Head of caudate nucleus (tissue), 42 donors: ENCODE measurements at regions not wholly inside any gene's neighbourhood (a gene's known extent, or its start where the extent isn't known, plus 50 kb on each side); places are given as distances from the start of the nearest gene placed in this dataset.
"Not testable (repeated sequence)": the region's sequence is repeated elsewhere in the genome, so short reads cannot be mapped to it uniquely, and the experiment has no call there.

Experiments
- DNase-seq, 42 donors: peaks; one replicate each; pipeline versions ENCODE4 v3.0.0 to v3.0.0-alpha.2; 2020 to 2021; ENCODE audit warnings: mixed read lengths in 7 of 42
- intact Hi-C: fragments of 100-400 bp; cut with DNase I; formaldehyde crosslinking; loops from one replicate; pipeline ENCODE4 v1.15.0; 2022

DNA sequence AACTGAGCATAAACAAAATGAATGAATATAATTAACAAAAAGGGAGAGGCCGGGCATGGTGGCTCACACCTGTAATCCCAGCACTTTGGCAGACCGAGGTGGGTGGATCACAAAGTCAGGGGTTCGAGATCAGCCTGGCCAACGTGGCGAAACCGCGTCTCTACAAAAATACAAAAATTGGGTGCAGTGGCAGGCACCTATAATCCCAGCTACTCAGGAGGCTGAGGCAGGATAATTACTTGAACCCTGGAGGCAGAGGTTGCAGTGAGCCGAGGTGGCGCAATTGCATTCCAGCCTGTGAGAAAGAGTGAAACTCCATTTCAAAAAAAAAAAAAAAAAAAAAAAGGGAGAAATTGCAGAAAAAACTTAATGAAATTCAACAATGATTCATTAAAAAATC is 839.3 kb upstream of the CTNND2 start:
- peak in 1 of 42 donors; percentile 41 for DNase-seq
- intact Hi-C loops, result no loop called here

DNA sequence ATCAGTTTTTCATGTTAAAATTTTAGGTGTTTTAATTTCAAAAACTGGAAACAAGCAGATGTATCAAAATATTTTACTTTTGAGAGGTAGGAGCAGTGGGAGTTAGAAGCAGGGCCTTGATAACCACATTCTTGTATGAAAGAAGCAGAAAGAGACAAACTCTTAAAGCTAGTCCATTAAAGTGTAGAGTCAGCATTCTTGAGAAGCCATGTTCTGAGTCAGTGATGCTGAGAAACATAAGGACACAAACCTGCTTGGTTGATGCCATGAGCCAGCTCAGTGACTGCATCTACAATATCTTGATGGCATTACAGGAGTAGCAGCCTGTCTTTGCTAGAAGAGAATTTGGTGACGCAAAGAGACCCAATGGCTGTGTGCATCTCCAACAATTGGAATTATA is 826.1 kb upstream of the CTNND2 start:
- intact Hi-C loops, result no loop called here
- DNase-seq, result no peak

DNA sequence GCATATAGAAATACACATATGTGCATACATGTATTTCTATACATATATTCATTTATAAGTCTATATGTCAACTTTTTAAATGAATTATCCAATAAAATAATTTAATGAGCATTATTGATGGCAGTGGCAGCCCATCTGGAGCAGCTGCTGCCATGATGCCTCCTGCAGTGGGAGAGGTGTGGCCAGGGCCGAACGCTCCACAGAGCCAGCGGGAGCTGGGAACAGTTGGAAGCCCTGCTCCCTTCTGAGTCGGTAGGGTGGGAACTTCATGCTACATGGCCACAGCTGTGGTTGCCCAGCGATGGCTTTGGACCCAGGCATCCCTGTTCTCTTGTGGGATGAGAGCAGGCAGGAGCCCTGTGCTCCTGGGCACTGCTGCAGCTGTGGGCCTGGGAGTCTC is 812.4 kb upstream of the CTNND2 start:
- intact Hi-C loops, result no loop called here
- DNase-seq, result no peak

DNA sequence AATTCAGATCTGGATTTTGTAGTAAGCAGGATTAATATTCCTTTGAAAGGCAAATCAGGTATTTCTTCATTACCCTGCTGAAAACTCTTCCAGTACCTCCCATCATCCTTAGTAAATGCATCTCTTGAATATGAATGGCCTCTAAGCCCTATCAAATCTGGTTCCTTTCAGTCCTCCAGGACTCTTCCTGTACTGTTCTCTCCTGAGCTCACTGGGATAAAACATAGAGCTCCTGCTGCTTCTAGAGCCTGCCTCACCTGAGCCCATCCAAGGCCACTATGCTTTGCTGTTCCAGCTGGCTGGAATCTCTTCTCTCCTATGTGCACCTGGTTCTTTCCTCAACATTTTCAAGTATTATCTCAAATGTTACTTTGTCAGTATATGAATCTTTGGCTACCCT is 803.3 kb upstream of the CTNND2 start:
- intact Hi-C loops, result no loop called here
- no peak for DNase-seq

DNA sequence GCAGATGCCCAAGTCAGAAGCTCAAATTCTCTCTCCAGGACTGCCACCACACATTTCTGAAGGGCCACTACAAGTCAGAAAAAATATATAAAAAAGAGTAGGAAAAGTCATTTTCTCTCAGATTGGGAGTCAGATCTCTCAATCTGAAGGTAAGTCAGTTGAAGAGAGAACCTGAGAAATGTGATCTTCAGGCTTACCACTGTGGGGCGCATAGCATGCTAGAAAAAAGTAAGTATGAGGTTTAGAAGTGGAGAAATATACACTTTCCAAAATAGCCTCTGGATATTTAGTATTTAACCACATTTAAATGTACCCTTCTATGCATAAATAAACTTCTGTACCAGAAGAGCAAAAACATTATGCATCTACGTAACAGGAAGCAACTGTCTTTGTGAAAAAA is 800.7 kb upstream of the CTNND2 start:
- intact Hi-C loops, result no loop called here
- no peak for DNase-seq

DNA sequence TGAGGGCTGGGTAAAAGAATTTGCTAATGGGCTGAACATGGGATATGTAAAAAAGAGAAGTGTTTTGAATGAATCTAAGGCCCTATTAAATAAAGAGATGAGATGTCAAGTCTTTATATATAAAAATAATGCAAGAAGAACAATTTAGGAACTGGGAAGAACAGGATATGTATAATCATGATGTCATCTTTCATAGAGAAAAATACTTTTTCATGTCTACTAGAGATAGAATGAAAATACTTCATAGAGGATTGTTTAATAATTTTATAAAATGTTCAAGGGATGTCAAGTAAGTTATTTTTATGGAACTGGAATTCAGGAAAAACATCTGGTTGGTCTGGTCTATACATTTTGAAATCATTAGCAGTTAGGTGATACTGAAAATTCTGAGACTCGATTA is 799.0 kb upstream of the CTNND2 start:
- intact Hi-C loops, result no loop called here

DNA sequence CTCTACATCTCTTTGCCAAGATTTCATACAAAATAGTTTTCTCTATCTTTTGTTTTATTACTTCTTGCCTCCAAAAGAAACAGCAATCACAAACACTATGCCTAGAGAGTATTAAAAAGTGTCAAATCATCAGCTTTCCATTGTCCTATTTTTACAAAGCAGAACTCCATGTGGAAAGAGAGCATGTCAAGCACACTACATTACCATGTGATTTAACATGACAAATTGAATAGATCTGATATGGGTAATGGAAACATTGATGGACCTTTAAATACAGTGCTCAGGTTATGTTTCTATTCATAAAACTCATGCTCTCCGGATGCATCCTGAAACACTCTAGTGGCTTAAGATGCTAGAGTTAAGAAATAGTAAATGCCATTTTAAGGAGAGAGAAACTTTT is 791.4 kb upstream of the CTNND2 start:
- intact Hi-C loops, result no loop called here
- no peak for DNase-seq

More for the DNA sequence above, 799.0 kb upstream of the CTNND2 start:
- DNase-seq, result no peak

DNA sequence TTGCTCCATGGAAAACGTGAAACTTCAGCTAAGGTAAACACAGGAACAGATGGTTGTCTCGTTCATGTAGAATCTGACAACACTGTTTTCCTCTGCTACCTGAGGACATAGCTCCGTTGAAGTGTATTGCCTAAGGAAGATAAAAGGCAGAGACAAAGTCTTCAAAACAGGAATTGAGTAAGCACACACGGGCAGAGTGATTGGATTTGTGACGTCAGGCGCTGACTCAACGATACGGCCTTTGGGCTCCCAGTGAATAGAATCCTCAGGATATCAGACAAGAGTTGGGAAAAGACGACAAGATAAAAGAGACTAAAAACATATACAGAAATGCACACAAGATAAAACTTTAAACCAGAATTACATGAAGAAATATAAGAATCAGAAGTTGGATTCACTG is 787.1 kb upstream of the CTNND2 start:
- intact Hi-C loops, result no loop called here
- DNase-seq, result no peak

DNA sequence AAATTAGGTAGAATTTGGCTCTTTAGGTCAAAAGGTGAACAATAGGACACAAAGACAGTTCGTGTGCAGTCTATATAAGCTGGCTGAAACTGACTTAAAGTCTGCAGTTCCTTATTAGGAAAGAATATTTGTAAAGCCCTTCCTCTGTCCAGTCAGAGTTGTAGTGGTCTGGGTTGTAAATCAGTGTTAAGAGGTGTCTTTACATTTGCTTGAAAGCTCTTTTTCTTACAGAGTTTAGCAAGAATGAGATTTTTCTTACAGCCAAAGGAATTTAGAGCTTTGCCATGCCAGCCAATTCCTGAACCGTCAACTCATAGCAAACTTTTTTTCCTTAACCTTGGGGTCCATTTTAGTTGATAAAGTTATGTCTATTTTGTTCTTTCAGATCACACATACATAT is 786.1 kb upstream of the CTNND2 start:
- intact Hi-C loops, result no loop called here
- no peak for DNase-seq

DNA sequence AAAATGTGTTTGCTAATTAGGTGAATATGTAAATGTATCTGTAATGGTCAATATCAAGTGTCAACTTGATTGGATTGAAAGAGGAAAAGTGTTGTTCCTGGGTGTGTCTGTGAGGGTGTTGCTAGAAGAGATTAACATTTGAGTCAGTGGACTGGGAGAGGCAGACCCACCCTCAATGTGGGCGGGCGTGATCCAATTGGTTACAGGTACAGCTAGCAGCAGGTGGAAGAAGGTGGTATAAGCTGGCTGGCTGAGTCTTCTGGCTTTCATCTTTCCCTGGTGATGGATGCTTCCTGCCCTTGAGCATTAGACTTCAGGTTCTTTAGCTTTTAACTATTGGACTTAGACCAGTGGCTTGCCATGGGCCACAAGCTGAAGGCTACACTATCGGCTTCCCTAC is 779.0 kb upstream of the CTNND2 start:
- intact Hi-C loops, result no loop called here

DNA sequence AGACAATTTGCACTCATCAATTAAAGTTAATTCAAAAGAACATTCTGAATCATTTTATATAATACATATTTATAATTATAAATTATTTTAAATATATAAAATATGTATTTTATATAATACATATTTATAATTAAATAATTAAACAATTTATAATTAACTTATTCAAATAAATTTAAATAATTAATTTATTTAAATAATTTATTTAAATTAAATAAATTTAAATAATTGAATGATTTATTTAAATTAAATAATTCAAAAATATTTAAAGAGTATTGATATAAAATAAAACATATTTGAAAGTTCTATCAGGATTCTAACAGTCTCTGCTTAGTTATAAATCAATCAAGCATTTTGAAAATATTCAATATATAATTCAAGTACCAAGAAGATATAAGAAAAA is 775.5 kb upstream of the CTNND2 start:
- no peak for DNase-seq
- intact Hi-C loops, result no loop called here

More for the DNA sequence above, 779.0 kb upstream of the CTNND2 start:
- DNase-seq, result no peak

DNA sequence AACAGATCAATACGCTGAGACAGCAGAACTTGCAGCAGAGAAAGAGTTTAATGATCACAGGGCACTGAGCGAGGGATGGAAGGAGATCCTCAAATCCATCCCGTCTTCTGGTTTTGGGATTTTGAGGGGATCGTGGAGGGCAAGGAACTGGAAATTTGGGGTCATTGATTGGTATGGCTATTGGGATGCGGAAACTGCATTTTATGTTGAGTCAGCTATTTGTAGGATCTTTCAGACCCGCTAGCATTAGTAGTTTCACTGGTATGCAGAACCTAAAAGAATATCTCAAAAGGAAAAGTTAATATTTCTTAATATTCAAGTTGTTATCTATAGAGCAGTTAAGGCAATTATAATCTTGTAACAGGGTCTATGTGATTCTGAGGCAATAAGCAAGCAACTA is 771.7 kb upstream of the CTNND2 start:
- DNase-seq, result no peak
- intact Hi-C loops, result no loop called here

DNA sequence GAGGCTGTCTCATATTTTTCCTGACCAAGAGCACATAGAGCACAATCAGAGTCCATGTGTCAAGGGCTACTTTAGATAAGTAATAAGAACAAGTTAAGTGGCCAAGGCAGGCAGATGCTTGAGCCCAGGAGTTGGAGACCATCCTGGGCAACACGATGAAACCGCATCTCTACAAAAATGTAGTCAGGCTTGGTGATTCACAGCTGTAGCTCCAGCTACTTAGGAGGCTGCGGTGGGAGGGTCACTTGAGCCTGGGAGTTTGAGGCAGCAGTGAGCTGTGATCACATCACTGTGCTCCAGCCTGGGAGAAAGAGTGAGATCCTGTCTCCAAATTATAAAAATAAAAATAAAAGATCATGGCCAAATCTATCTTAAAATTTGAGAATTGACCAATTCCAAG is 767.9 kb upstream of the CTNND2 start:
- no peak for DNase-seq
- intact Hi-C loops, result no loop called here

DNA sequence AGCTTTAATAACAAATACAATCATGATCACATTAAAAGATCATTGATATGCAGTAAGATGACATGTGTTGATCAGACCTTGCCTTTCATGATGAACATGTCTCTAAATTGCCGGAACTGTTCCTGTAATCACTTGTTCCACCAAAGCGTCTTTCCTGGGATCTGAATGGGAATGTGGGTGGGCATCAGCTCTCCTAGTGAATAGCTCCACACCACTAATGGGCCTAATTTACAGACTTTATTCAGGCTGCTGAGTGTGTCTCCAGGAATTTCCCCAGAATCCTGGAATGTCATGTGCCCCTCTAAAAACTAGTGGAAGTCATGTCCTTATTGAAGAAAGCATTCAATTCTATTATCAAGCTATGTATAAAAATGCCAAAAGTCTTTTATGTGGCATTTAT is 765.1 kb upstream of the CTNND2 start:
- intact Hi-C loops, result no loop called here
- no peak for DNase-seq

DNA sequence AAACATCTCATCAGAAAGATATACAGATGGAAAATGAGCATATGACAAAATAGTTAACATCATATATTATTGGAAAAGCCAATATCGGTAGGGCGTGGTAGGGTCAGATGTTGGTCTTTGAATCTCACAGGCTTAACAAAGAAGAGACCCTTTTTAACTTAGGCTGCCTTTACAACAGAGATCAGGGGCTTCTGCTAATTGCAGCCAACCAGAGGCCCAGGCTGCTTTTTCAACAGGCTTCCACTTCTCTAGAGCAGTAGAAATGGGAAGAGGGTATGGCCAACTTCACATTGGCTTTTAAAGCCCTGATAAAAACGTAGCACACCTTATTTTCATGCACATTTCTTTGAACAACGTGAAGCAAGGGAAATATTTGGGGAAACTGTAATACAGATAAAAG is 764.3 kb upstream of the CTNND2 start:
- intact Hi-C loops, result no loop called here
- DNase-seq, result no peak

DNA sequence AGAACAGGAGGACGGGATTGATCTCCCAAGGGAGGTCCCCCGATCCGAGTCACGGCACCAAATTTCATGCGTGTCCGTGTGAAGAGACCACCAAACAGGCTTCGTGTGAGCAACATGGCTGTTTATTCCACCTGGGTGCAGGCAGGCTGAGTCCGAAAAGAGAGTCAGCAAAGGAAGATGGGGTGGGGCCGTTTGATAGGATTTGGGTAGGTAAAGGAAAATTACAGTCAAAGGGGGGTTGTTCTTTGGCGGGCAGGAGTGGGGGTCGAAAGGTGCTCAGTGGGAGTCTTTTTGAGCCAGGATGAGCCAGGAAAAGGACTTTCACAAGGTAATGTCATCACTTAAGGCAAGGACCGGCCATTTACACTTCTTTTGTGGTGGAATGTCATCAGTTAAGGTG is 763.6 kb upstream of the CTNND2 start:
- DNase-seq, intact Hi-C loops: not testable (repeated sequence)

DNA sequence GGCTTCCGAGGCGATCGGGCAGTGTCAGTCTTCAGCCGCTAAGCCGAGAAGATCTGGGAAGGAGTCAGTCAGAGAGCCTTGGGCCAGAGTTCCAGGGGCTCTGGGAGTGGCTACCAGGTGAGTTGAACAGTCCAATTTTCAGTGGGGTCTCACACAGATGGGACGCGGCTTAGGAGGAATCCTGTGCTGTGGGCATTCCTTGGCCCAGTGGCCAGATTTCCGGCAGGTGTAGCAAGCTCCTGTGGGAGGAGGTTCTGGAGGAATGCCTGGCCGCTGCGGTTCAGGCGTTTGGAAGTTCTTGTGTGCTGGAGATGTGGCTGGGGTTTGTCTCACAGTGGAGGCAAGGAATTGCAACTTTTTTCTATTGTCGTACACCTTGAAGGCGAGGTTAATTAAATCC is 761.5 kb upstream of the CTNND2 start:
- DNase-seq, intact Hi-C loops: not testable (repeated sequence)

DNA sequence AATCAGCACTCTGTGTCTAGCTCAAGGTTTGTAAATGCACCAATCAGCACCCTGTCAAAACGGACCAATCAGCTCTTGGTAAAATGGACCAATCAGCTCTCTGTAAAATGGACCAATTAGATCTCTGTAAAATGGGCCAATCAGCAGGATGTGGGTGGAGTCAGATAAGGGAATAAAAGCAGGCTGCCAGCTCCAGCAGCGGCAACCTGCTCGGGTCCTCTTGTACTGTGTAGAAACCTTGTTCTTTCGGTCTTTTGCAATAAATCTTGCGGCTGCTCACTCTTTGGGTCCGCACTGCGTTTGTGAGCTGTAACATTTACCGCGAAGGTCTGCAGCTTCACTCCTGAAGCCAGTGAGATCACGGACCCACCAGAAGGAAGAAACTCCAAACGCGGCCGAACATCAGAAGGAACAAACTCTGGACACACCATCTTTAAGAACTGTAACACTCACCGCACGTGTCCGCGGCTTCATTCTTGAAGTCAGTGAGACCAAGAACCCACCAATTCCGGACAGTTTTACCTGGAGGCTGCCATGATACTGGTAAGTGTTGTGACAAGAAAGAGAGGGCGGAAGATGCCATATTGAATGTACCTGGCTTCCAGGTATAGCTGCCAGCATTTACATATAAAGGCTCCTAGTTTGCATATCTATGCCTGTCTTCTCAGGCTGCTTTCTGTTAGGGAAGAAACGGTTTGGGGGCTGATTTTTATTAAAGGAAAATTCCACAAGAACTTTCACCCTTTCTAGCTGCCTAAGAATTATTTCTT is 758.5 kb upstream of the CTNND2 start:
- intact Hi-C loops, result no loop called here
- no peak for DNase-seq

DNA sequence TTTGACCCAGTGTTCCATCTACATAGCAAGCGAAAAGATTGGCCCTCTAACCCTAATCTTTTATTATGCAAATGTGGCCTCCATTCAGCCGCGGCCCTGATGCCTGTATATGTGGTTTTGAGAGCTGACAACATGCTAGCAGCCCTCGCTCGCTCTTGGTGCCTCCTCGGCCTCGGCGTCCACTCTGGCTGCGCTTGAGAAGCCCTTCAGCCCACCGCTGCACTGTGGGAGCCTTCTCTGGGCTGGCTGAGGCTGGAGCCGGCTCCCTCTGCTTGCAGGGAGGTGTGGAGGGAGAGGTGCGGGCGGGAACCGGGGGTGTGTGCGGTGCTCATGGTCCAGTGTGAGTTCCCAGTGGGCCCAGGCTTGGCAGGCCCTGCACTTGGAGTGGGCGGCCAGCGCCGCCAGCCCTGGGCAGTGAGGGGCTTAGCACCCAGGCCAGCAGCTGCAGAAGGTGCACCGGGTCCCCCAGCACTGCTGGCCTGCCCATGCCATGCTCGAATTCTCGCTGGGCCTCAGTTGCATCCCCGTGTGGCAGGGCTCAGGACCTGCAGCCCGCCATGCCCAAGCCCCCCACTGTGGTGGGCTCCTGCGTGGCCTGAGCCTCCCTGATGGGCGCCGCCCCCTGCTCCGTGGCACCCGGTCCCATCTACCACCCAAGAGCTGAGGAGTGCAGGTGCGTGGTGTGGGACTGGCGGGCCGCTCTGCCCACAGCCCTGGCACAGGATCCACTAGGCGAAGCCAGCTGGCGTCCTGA is 757.5 kb upstream of the CTNND2 start:
- intact Hi-C loops, result no loop called here
- DNase-seq, result no peak

DNA sequence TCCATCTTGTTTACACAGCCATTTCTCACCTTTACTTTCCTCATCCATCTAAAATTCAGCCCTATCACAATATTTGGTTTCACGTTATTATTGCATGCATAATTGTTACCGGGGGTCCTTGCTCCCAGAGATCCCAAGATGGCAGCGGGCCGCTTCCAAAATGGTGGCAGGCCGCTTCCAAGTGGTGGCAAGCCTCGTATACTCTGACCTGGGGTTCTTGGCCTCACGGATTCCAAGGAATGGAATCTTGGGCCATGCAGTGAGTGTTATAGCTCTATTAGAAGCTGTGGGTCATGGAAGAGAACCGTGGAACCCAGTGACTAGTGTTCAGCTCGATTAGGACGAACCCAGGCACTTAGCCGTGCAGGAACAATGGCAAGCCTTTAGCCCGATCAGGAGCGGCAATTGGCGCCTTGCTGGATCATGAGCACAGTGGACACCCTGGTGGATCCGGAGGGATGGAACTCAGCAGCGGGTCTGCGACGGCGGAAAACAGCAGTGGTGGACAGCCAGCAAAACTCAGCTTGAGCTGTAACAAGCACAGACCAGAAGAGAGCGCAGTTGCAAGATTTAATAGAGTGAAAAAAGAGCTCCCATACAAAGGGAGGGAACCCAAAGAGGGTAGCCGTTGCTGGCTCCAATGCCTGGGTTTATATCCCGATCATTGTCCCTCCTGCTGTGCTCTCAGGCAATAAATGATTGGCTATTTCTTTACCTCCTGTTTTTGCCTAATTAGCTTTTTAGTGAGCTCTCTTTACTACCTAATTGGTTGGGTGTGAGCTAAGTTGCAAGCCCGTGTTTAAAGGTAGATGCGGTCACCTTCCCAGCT is 756.2 kb upstream of the CTNND2 start:
- intact Hi-C loops, DNase-seq: not testable (repeated sequence)
